ELR (cell line): ENCODE measurements at regions not wholly inside any gene's neighbourhood (a gene's known extent, or its start where the extent isn't known, plus 50 kb on each side); places are given as distances from the start of the nearest gene placed in this dataset.
A peak's percentile ranks its signal among the peaks of the same experiment; 100 is the strongest.

ENCODE experiments used
- DNase-seq: peaks from one replicate; pipeline ENCODE4 v3.0.0-alpha.2; 2015; ENCODE audit warnings: low read depth

GRCh38 chrX:8869812-8870211, 68.6 kb upstream of the FAM9A start:
- no peak for DNase-seq

DNA sequence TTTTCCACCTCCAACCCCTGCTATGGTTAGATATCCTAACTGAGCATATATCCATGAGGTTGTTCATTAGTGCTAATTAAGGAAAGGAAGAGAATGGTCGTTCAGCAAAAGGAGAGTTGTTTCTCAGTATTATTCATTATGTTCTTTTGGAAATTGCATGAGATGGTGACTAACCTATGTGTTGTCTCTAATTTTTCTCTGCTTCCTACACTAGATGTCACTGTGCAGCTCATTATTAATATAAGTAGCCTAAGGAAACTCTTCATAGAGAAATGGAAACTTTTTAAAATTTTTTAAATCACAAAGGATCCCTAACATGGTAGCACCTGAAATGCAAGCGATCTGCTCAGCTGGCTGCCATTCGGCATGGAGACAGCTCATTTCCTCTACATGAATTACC, 67.7 kb upstream of the FAM9A start:
- peak; percentile 63 for DNase-seq

DNA sequence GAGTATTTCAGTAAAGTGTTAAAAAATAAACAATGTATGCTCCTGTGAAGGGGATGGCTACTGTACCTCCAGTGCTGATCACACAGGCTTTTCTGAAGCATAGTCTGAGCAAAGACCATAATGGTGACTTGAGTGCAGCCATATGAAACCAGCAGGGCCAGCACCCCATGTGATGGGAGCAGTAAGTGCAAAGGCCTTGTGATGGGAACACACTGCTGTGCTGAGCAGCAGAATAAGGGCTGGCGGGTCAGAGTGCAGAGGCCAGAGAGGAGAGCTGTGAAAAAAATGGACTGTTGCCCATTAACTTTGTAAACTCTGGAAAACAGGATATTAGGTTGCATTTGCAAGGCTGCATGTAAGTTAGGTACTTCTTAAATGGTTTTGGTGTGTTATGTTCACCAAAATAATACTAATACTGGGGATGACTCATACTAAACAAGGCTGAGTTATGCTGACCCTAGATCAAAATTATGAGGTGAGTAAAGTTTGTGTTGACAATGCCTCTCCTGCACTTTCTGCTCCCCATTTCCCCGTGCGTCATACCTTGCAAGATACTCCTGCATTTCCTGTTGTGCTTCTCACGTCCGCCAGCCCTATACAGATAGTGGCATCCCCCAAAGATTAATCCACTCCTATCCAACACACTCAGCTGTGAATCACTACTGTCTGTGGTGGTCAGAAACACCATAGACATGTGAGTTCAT, 67.0 kb upstream of the FAM9A start:
- peak; percentile 95 for DNase-seq

DNA sequence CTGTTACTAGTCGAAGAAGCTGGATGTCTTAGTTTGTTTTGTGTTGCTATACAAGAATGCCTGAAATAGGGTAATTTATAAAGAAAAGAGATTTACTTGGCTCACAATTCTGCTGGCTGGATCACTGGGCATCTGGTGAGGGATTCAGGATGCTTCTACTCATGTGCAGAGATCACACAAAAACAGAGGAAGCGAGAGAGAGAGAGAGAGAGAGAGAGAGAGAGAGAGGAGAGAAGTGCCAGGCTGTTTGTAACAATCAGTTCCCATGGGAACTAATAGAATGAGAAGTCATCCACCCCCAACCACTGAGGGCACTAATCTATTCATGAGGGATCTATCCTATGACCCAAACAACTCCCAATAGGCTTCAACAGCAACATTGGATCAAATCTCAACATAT, 66.2 kb upstream of the FAM9A start:
- peak; percentile 36 for DNase-seq

- no peak for DNase-seq
Observed at GRCh38 chrX:8864161-8864560, 63.0 kb upstream of the FAM9A start.

GRCh38 chrX:8861908-8862307, 60.7 kb upstream of the FAM9A start:
- DNase-seq = no peak

DNA sequence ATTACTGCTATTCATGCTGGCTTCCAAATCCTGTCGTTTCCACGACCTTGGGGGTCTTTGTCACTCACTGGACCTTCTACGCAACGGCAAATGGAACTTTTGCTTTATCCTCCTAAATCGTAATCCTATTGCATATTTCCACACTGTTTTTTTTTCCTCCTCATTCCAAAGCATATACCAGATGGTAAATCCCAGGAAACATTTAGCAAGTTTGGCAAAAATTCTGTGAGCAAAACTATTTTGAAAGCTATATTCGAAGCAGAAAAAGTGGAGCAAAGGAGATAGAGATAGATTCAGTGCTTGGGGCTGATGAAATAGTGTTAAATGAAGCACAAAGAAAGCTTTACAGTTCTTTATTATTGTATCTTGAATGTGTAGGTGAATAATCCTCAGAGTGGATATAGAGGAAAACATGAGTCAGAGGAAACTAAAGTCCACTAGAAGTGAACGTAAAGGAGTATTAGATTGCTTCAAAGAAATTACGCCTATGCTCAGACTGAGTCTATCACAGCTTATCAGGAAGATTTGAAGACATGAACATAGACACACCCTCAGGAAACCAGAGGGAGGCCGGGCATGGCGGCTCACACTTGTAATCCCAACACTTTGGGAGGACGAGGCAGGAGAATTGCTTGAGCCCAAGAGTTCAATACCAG, 50.2 kb upstream of the FAM9A start:
- peak; percentile 29 for DNase-seq
